K562 (cell line): ENCODE measurements at regions not wholly inside any gene's neighbourhood (a gene's known extent, or its start where the extent isn't known, plus 50 kb on each side); places are given as distances from the start of the nearest gene placed in this dataset.

Experiments used
- ATAC-seq: fragments of 200-7000 bp; cut with Tn5 transposase; 3 replicates; pipeline ENCODE4 v1.9.1; 2020; ENCODE audit warnings: moderate library complexity
- BruUV-seq: library from RNA; stranded (reverse); fragments of 400-500 nt; replicated peaks from 2 replicates; lab custom pipeline; 2021; lab: Mats Ljungman, UMichigan
- CTCF ChIA-PET: fragments of 300-600 bp; formaldehyde crosslinking; extraction: SDS; loops from one replicate; lab custom pipeline; 2021; ENCODE audit warnings: low intra/inter-chr PET ratio; lab: Yijun Ruan, JAX
- POLR2A ChIA-PET: fragments of 300-600, 350-650 bp; sonication (Branson Sonifier 250); formaldehyde crosslinking; extraction: SDS; loops from one replicate; lab custom pipeline; 2021; ENCODE audit warnings: antibody characterized with exemption, inconsistent platforms; lab: Yijun Ruan, JAX
- DNase-seq, 4 experiments: peaks; one replicate each; pipeline versions ENCODE4 v3.0.0 to v3.0.0-alpha.2; 2011 to 2018; ENCODE audit warnings: low spot score in 3 of 4, mixed read lengths in 3 of 4; ENCODE audit errors: extremely low read depth in 1 of 4
- FAIRE-seq: peaks from 2 replicates; lab custom pipeline; 2011; peaks lifted over from hg19 to GRCh38; lab: Jason Lieb, UNC
- H2AFZ ChIP-seq: 2 replicates; pipeline ENCODE4 v1.6.0; 2011; ENCODE audit warnings: low read depth, low read length, control low read depth, inconsistent platforms
- H3K27ac ChIP-seq: fragments of 200-600 bp; 3 replicates; pipeline ENCODE4 v1.8.0; 2011; ENCODE audit warnings: low read depth, mild to moderate bottlenecking, control low read depth, inconsistent platforms, low read length, moderate library complexity, mixed read lengths; ENCODE audit errors: extremely low read depth
- H3K27me3 ChIP-seq, 2 experiments: fragments of 300-600 bp in 1 of 2; 2 replicates in 1 of 2; 3 replicates in 1 of 2; pipeline versions ENCODE4 v1.6.0 to v1.8.0; 2011; ENCODE audit warnings: inconsistent platforms in 2 of 2, low read length in 2 of 2, mild to moderate bottlenecking in 1 of 2, mixed read lengths in 1 of 2, moderate library complexity in 1 of 2; ENCODE audit not compliant: control insufficient read depth in 2 of 2, insufficient read depth in 2 of 2
- H3K36me3 ChIP-seq: fragments of 300-600 bp; 3 replicates; pipeline ENCODE4 v1.8.0; 2011; ENCODE audit warnings: mild to moderate bottlenecking, low read length, inconsistent platforms; ENCODE audit not compliant: control insufficient read depth, insufficient read depth
- H3K4me1 ChIP-seq, 2 experiments: fragments of 200-600 bp in 1 of 2; replicated peaks in 1 of 2; 2 replicates in 1 of 2; 3 replicates in 1 of 2; pipeline versions ENCODE4 v1.5.1 to v1.8.0; 2011; ENCODE audit warnings: inconsistent platforms in 2 of 2, low read length in 2 of 2, mild to moderate bottlenecking in 1 of 2, mixed read lengths in 1 of 2, moderate library complexity in 1 of 2; ENCODE audit not compliant: control insufficient read depth in 2 of 2, insufficient read depth in 2 of 2
- H3K4me2 ChIP-seq: 2 replicates; pipeline ENCODE4 v1.6.1; 2011; ENCODE audit warnings: low read length, control low read depth, inconsistent platforms, mixed read lengths; ENCODE audit not compliant: insufficient read depth
- H3K4me3 ChIP-seq: fragments of 200-600 bp; sonication (generic), shearing (Covaris generic); 2 replicates; pipeline ENCODE4 v1.5.1; 2016; ENCODE audit warnings: control low read depth, inconsistent platforms
- H3K79me2 ChIP-seq: fragments of 200-600 bp; 3 replicates; pipeline ENCODE4 v1.8.0; 2011; ENCODE audit warnings: low read length, inconsistent platforms; ENCODE audit not compliant: control insufficient read depth, insufficient read depth
- H3K9ac ChIP-seq, 2 experiments: 2 replicates each; pipeline versions ENCODE4 v1.6.0 to v1.6.1; 2011; ENCODE audit warnings: low read depth in 2 of 2, low read length in 2 of 2, control low read depth in 1 of 2, inconsistent platforms in 1 of 2, mild to moderate bottlenecking in 1 of 2, mixed read lengths in 1 of 2; ENCODE audit not compliant: insufficient read depth in 1 of 2
- H3K9me1 ChIP-seq: one replicate; pipeline ENCODE4 v1.6.0; 2011; ENCODE audit warnings: inconsistent platforms, mild to moderate bottlenecking, low read length, moderate library complexity; ENCODE audit not compliant: control insufficient read depth, insufficient read depth
- H3K9me3 ChIP-seq: replicated peaks from 2 replicates; pipeline ENCODE4 v1.5.1; 2011; ENCODE audit warnings: low read depth, low read length, inconsistent platforms; ENCODE audit not compliant: control insufficient read depth, insufficient read depth
- H4K20me1 ChIP-seq: replicated peaks from 2 replicates; pipeline ENCODE4 v1.6.1; 2011; ENCODE audit warnings: low read length, inconsistent platforms, mixed read lengths; ENCODE audit not compliant: control insufficient read depth, insufficient read depth
- CHCHD3 ChIP-seq: fragments of 250-450 bp; sonication (Bioruptor Pico); IDR thresholded peaks from 2 replicates; pipeline ENCODE4 v2.1.2; 2022; ENCODE audit warnings: mild to moderate bottlenecking
- CSDE1 ChIP-seq, 2 experiments: fragments of 450-650 bp; IDR thresholded peaks; 2 replicates each; pipeline ENCODE4 v1.6.1; 2016; ENCODE audit warnings: mild to moderate bottlenecking in 1 of 2
- CTBP1 ChIP-seq: fragments of 450-650 bp; IDR thresholded peaks from 2 replicates; pipeline ENCODE4 v1.6.1; 2016; ENCODE audit warnings: borderline replicate concordance
- DLX4 ChIP-seq: fragments of 250-450 bp; sonication (Bioruptor Pico); IDR thresholded peaks from 2 replicates; pipeline ENCODE4 v1.6.1; 2021; ENCODE audit warnings: mild to moderate bottlenecking
- DMBX1 ChIP-seq: fragments of 250-450 bp; sonication (Bioruptor Pico); IDR thresholded peaks from 2 replicates; pipeline ENCODE4 v1.8.0; 2022; ENCODE audit warnings: inconsistent platforms, mild to moderate bottlenecking, moderate library complexity, borderline replicate concordance
- FOXK1 ChIP-seq: sonication (generic); formaldehyde crosslinking; IDR thresholded peaks from 2 replicates; pipeline ENCODE4 v1.8.0; 2022; ENCODE audit warnings: missing genetic modification reagents, mild to moderate bottlenecking, borderline replicate concordance
- FOXM1 ChIP-seq, 2 experiments: fragments of 450-650 bp in 1 of 2; sonication (generic) in 1 of 2; formaldehyde crosslinking in 1 of 2; IDR thresholded peaks; 2 replicates each; pipeline versions ENCODE4 v1.6.1 to v1.9.0; 2017 to 2022; ENCODE audit warnings: low read depth in 2 of 2, mild to moderate bottlenecking in 2 of 2, missing genetic modification reagents in 1 of 2, moderate library complexity in 1 of 2
- JUN ChIP-seq, 2 experiments: sonication (generic) in 1 of 2; formaldehyde crosslinking in 1 of 2; IDR thresholded peaks; 2 replicates each; pipeline versions ENCODE4 v1.6.1 to v1.8.0; 2012 to 2022; ENCODE audit warnings: borderline replicate concordance in 2 of 2, mild to moderate bottlenecking in 2 of 2, improper control_type of control experiment in 1 of 2, low read depth in 1 of 2, low read length in 1 of 2, missing genetic modification reagents in 1 of 2
- KDM1A ChIP-seq, 2 experiments: fragments of 450-650 bp; IDR thresholded peaks; 2 replicates each; pipeline ENCODE4 v1.6.1; 2016; ENCODE audit warnings: mild to moderate bottlenecking in 2 of 2
- KLF6 ChIP-seq: fragments of 250-450 bp; sonication (Bioruptor Pico); IDR thresholded peaks from 2 replicates; pipeline ENCODE4 v1.4.0; 2020; ENCODE audit warnings: mild to moderate bottlenecking, moderate library complexity, borderline replicate concordance
- MCM5 ChIP-seq: fragments of 450-650 bp; IDR thresholded peaks from 2 replicates; pipeline ENCODE4 v1.6.1; 2016; ENCODE audit warnings: low read depth
- SOX6 ChIP-seq: fragments of 450-650 bp; IDR thresholded peaks from 2 replicates; pipeline ENCODE4 v1.6.1; 2014; ENCODE audit warnings: mild to moderate bottlenecking
- SRSF1 ChIP-seq: fragments of 200-400 bp; formaldehyde crosslinking; IDR thresholded peaks from 2 replicates; pipeline ENCODE4 v1.6.1; 2017; ENCODE audit warnings: mild to moderate bottlenecking, low read depth, low read length, moderate library complexity
- STAG1 ChIP-seq: sonication (generic); formaldehyde crosslinking; IDR thresholded peaks from 2 replicates; pipeline ENCODE4 v1.5.0; 2020; ENCODE audit warnings: missing genetic modification reagents, borderline replicate concordance
- TAL1 ChIP-seq: fragments of 450-650 bp; IDR thresholded peaks from 2 replicates; pipeline ENCODE4 v1.6.1; 2016; ENCODE audit warnings: mild to moderate bottlenecking
- TEAD1 ChIP-seq, 2 experiments: fragments of 450-650 bp in 1 of 2; sonication (generic) in 1 of 2; formaldehyde crosslinking; IDR thresholded peaks; 2 replicates each; pipeline versions ENCODE4 v1.4.0 to v1.8.0; 2020 to 2022; ENCODE audit warnings: mild to moderate bottlenecking in 2 of 2, missing genetic modification reagents in 1 of 2
- TSC22D4 ChIP-seq: fragments of 450-650 bp; IDR thresholded peaks from 2 replicates; pipeline ENCODE4 v1.6.1; 2016; ENCODE audit warnings: missing genetic modification characterization, missing biosample characterization, control low read depth
- U2AF2 ChIP-seq: fragments of 200-400 bp; formaldehyde crosslinking; optimal IDR thresholded peaks from 2 replicates; pipeline ENCODE3; 2017; ENCODE audit warnings: low read depth, mild to moderate bottlenecking, low read length
- ZBTB1 ChIP-seq: sonication (generic); formaldehyde crosslinking; IDR thresholded peaks from 2 replicates; pipeline ENCODE4 v1.8.1; 2023; ENCODE audit warnings: missing genetic modification reagents, low read depth, mild to moderate bottlenecking, borderline replicate concordance
- WGBS: fragments of 100-300 bp; shearing (Covaris generic); methylation state at CpG from one replicate; pipeline ENCODE4 v1.1.6; 2016; ENCODE audit warnings: low coverage, mixed read lengths; ENCODE audit not compliant: insufficient coverage; ENCODE audit errors: missing lambda C conversion rate; 5-methylcytosine and 5-hydroxymethylcytosine counted together
- in situ Hi-C: fragments of 300-500 bp; cut with MboI; formaldehyde crosslinking; loops from 4 replicates; pipeline ENCODE4 v1.15.0; 2018; ENCODE audit warnings: inconsistent platforms, mixed read lengths
- intact Hi-C: fragments of 100-400 bp; cut with micrococcal nuclease; formaldehyde crosslinking; loops from 2 replicates; pipeline ENCODE4 v1.14.2; 2022

- TF ChIP-seq MCM5 (no peak), TEAD1 (CRISPR knock-in tag; IDR thresholded peaks at IDR 0.05) (no peak), KLF6 (CRISPR knock-in tag) (no peak), CTBP1 (no peak), CSDE1 (IDR thresholded peaks at IDR 0.05) (no peak), DLX4 (CRISPR knock-in tag) (no peak)
Measured at GRCh38 chr16:86303787-86304678, 206.3 kb upstream of the FOXF1 start (continued).

GRCh38 chr16:86304868-86305267 is 205.5 kb upstream of the FOXF1 start:
- H3K4me3 ChIP-seq: no peak overlapping the region
- no peak overlapping the region for H3K27ac ChIP-seq
- H3K27me3 ChIP-seq: peaks cover 31 to 44% of the 10 kb centered on the region in 2 experiments
- peaks cover 0 to 4% of the 10 kb centered on the region in 2 experiments; a peak in 2 of 5 replicates for H3K4me1 ChIP-seq
- no peak overlapping the region for H3K9ac ChIP-seq
- DNase-seq: no peak
- BruUV-seq: no TSS peak
- no peak overlapping the region for H3K4me2 ChIP-seq
- H3K79me2 ChIP-seq: no peaks in the 10 kb centered on the region
- in situ Hi-C loops (no loop called here), intact Hi-C loops (no loop called here)
- POLR2A ChIA-PET: no interaction called here
- no peak overlapping the region for H2AFZ ChIP-seq
- no peak for FAIRE-seq
- WGBS: 3% methylated on average over 2 of the region's 2 CpGs
- no peaks in the 10 kb centered on the region for H3K36me3 ChIP-seq
- peaks cover 4% of the 10 kb centered on the region for H3K9me1 ChIP-seq
- no peak for ATAC-seq
- no peaks in the 10 kb centered on the region for H3K9me3 ChIP-seq
- H4K20me1 ChIP-seq: peaks cover 3% of the 10 kb centered on the region; the same call in 1 of the 2 replicates
- CTCF ChIA-PET: no interaction called here
- TF ChIP-seq U2AF2: no peak
- TF ChIP-seq STAG1 (CRISPR knock-in tag): no peak
- no peak for TF ChIP-seq SOX6
- no peak for TF ChIP-seq JUN (IDR thresholded peaks at IDR 0.05; ENCODE audit: borderline replicate concordance, low read depth, low read length)
- no peak for TF ChIP-seq JUN (CRISPR knock-in tag; IDR thresholded peaks at IDR 0.05; ENCODE audit: borderline replicate concordance)
- TF ChIP-seq TSC22D4 (tag): peak; percentile 63; the same call in 1 of the 2 replicates
- no peak for TF ChIP-seq TAL1
- no peak for TF ChIP-seq DMBX1 (CRISPR knock-in tag)
- no peak for TF ChIP-seq FOXK1 (CRISPR knock-in tag)
- no peak for TF ChIP-seq CHCHD3 (CRISPR knock-in tag)
- no peak for TF ChIP-seq SRSF1
- TF ChIP-seq FOXM1 (IDR thresholded peaks at IDR 0.05; ENCODE audit: low read depth): no peak
- TF ChIP-seq FOXM1 (CRISPR knock-in tag; IDR thresholded peaks at IDR 0.05; ENCODE audit: low read depth): no peak
- TF ChIP-seq KDM1A (IDR thresholded peaks at IDR 0.05): peak in 1 of 2 experiments; percentile 87; a peak in 2 of 4 replicates
- TF ChIP-seq ZBTB1 (CRISPR knock-in tag): no peak
